ENCODE measurements at regions not wholly inside any gene's neighbourhood (a gene's known extent, or its start where the extent isn't known, plus 50 kb on each side); places are given as distances from the start of the nearest gene placed in this dataset.
"Not testable (repeated sequence)": the region's sequence is repeated elsewhere in the genome, so short reads cannot be mapped to it uniquely, and the experiment has no call there.

- ATAC-seq: no peak
- peaks cover 4 to 10% of the 10 kb centered on the region in 2 donors for H3K9me3 Mint-ChIP-seq
- no peaks in the 10 kb centered on the region for H3K36me3 Mint-ChIP-seq
- DNase-seq (ENCODE audit: low spot score in 2 of 2): no peak
- H3K27ac Mint-ChIP-seq: no peak overlapping the region
Observed at GRCh38 chr6:130494729-130495128, 128.9 kb downstream of the TMEM200A start.

GRCh38 chr6:130500693-130501092, 134.9 kb downstream of the TMEM200A start:
- H3K9me3 Mint-ChIP-seq: peaks cover 0 to 3% of the 10 kb centered on the region in 2 donors
- ATAC-seq (no peak), DNase-seq (ENCODE audit: low spot score in 2 of 2) (no peak)
- no peak overlapping the region for H3K27ac Mint-ChIP-seq
- peaks cover 0 to 5% of the 10 kb centered on the region in 2 donors for H3K36me3 Mint-ChIP-seq

GRCh38 chr6:130503146-130503545, 137.3 kb downstream of the TMEM200A start:
- Mint-ChIP-seq H3K27ac (no peak overlapping the region), H3K36me3 (peaks cover 0 to 5% of the 10 kb centered on the region in 2 donors), H3K9me3 (peaks cover 0 to 3% of the 10 kb centered on the region in 2 donors)
- ATAC-seq (no peak), DNase-seq (ENCODE audit: low spot score in 2 of 2) (no peak)

- H3K27ac Mint-ChIP-seq: no peak overlapping the region
- peaks cover 5 to 9% of the 10 kb centered on the region in 2 donors for H3K36me3 Mint-ChIP-seq
- H3K9me3 Mint-ChIP-seq: peaks cover 0 to 7% of the 10 kb centered on the region in 2 donors
- DNase-seq (ENCODE audit: low spot score in 2 of 2): no peak
- no peak for ATAC-seq
Observed at GRCh38 chr6:130505808-130506598, 140.2 kb downstream of the TMEM200A start.

- DNase-seq (ENCODE audit: low spot score in 2 of 2); ATAC-seq: not testable (repeated sequence)
- Mint-ChIP-seq H3K9me3 (peaks cover 0 to 12% of the 10 kb centered on the region in 2 donors), H3K27ac (peak overlapping the region in 1 of 2 donors; percentile 33), H3K36me3 (peaks cover 5 to 10% of the 10 kb centered on the region in 2 donors)
Observed at GRCh38 chr6:130507005-130507665, 141.3 kb downstream of the TMEM200A start.

- DNase-seq (ENCODE audit: low spot score in 2 of 2) (no peak), ATAC-seq (no peak)
- no peak overlapping the region for H3K27ac Mint-ChIP-seq
- peaks cover 5 to 10% of the 10 kb centered on the region in 2 donors for H3K36me3 Mint-ChIP-seq
- H3K9me3 Mint-ChIP-seq: peaks cover 0 to 12% of the 10 kb centered on the region in 2 donors
Observed at GRCh38 chr6:130507666-130508028, 141.8 kb downstream of the TMEM200A start.

- ATAC-seq (peak; percentile 75 to 85), DNase-seq (ENCODE audit: low spot score in 2 of 2) (peak in 1 of 2 donors; percentile 50)
- H3K9me3 Mint-ChIP-seq: peaks cover 10 to 20% of the 10 kb centered on the region in 2 donors
- peak overlapping the region; percentile 48 to 97 for H3K27ac Mint-ChIP-seq
- peaks cover 8 to 34% of the 10 kb centered on the region in 2 donors for H3K36me3 Mint-ChIP-seq
Observed at GRCh38 chr6:130513770-130514169, 148.0 kb downstream of the TMEM200A start.

- Mint-ChIP-seq H3K36me3 (peaks cover 8 to 34% of the 10 kb centered on the region in 2 donors), H3K9me3 (peaks cover 10 to 16% of the 10 kb centered on the region in 2 donors)
- ATAC-seq: no peak
Observed at GRCh38 chr6:130514712-130515111, 148.9 kb downstream of the TMEM200A start.

GRCh38 chr6:130515306-130515705, 149.5 kb downstream of the TMEM200A start:
- DNase-seq (ENCODE audit: low spot score in 2 of 2): no peak
- Mint-ChIP-seq H3K9me3 (peaks cover 10 to 16% of the 10 kb centered on the region in 2 donors), H3K27ac (peak overlapping the region in 1 of 2 donors; percentile 48), H3K36me3 (peaks cover 8 to 31% of the 10 kb centered on the region in 2 donors)
- ATAC-seq: no peak

More at GRCh38 chr6:130514712-130515111, 148.9 kb downstream of the TMEM200A start:
- peak overlapping the region; percentile 48 to 97 for H3K27ac Mint-ChIP-seq
- no peak for DNase-seq (ENCODE audit: low spot score in 2 of 2)

GRCh38 chr6:130516604-130517003, 150.8 kb downstream of the TMEM200A start:
- peaks cover 13 to 39% of the 10 kb centered on the region in 2 donors for H3K36me3 Mint-ChIP-seq
- peak in 1 of 2 donors; percentile 6 for ATAC-seq
- peak overlapping the region; percentile 91 to 92 for H3K27ac Mint-ChIP-seq
- peaks cover 15 to 23% of the 10 kb centered on the region in 2 donors for H3K9me3 Mint-ChIP-seq
- no peak for DNase-seq (ENCODE audit: low spot score in 2 of 2)

- H3K27ac Mint-ChIP-seq: peak overlapping the region; percentile 91 to 92
- H3K9me3 Mint-ChIP-seq: peaks cover 15 to 22% of the 10 kb centered on the region in 2 donors
- peak; percentile 81 to 84 for ATAC-seq
- H3K36me3 Mint-ChIP-seq: peaks cover 13 to 44% of the 10 kb centered on the region in 2 donors
- peak in 1 of 2 donors; percentile 29 for DNase-seq (ENCODE audit: low spot score in 2 of 2)
Observed at GRCh38 chr6:130517444-130517931, 151.7 kb downstream of the TMEM200A start.

- Mint-ChIP-seq H3K27ac (peak overlapping the region; percentile 37 to 92), H3K36me3 (peaks cover 13 to 50% of the 10 kb centered on the region in 2 donors), H3K9me3 (peaks cover 15 to 27% of the 10 kb centered on the region in 2 donors)
- DNase-seq (ENCODE audit: low spot score in 2 of 2) (no peak), ATAC-seq (no peak)
Observed at GRCh38 chr6:130518588-130518987, 152.8 kb downstream of the TMEM200A start.

- DNase-seq (ENCODE audit: low spot score in 2 of 2) (no peak), ATAC-seq (no peak)
- Mint-ChIP-seq H3K27ac (peak overlapping the region in 1 of 2 donors; percentile 57), H3K9me3 (peaks cover 13 to 33% of the 10 kb centered on the region in 2 donors), H3K36me3 (peaks cover 13 to 55% of the 10 kb centered on the region in 2 donors)
Observed at GRCh38 chr6:130520221-130520620, 154.4 kb downstream of the TMEM200A start.

GRCh38 chr6:130520801-130521200, 155.0 kb downstream of the TMEM200A start:
- peaks cover 13 to 35% of the 10 kb centered on the region in 2 donors for H3K9me3 Mint-ChIP-seq
- H3K27ac Mint-ChIP-seq: peak overlapping the region in 1 of 2 donors; percentile 57
- DNase-seq (ENCODE audit: low spot score in 2 of 2) (no peak), ATAC-seq (no peak)
- peaks cover 13 to 50% of the 10 kb centered on the region in 2 donors for H3K36me3 Mint-ChIP-seq

GRCh38 chr6:130524552-130524951, 158.7 kb downstream of the TMEM200A start:
- DNase-seq (ENCODE audit: low spot score in 2 of 2) (no peak), ATAC-seq (peak in 1 of 2 donors; percentile 31)
- peaks cover 10 to 52% of the 10 kb centered on the region in 2 donors for H3K36me3 Mint-ChIP-seq
- H3K27ac Mint-ChIP-seq: peak overlapping the region; percentile 37 to 67
- peaks cover 5 to 45% of the 10 kb centered on the region in 2 donors for H3K9me3 Mint-ChIP-seq

GRCh38 chr6:130525408-130525807, 159.6 kb downstream of the TMEM200A start:
- ATAC-seq (no peak), DNase-seq (ENCODE audit: low spot score in 2 of 2) (no peak)
- Mint-ChIP-seq H3K9me3 (peaks cover 5 to 51% of the 10 kb centered on the region in 2 donors), H3K36me3 (peaks cover 11 to 57% of the 10 kb centered on the region in 2 donors), H3K27ac (peak overlapping the region in 1 of 2 donors; percentile 67)

- ATAC-seq (no peak), DNase-seq (ENCODE audit: low spot score in 2 of 2) (no peak)
- no peak overlapping the region for H3K27ac Mint-ChIP-seq
- H3K9me3 Mint-ChIP-seq: peaks cover 0 to 50% of the 10 kb centered on the region in 2 donors
- H3K36me3 Mint-ChIP-seq: peaks cover 12 to 56% of the 10 kb centered on the region in 2 donors
Observed at GRCh38 chr6:130526466-130526865, 160.6 kb downstream of the TMEM200A start.
